ENCODE measurements at regions not wholly inside any gene's neighbourhood (a gene's known extent, or its start where the extent isn't known, plus 50 kb on each side); places are given as distances from the start of the nearest gene placed in this dataset.

DNA sequence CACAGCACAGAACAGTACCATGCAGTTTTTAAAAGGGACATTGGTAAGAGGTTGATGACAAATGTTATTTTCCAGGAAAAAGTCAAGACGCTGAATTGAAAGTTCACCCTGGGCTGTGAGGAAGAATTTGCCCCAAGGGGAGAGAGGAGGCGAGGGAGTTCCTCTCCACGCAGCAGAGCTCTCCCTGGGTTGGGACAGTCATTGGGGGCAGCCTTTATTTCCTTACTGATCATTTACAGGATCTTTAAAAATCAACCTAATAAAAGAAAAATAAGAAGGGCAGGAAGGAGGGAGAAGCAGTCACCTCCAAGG, 49.9 kb upstream of the WNT7B start:
- Mint-ChIP-seq H3K4me1 (peaks cover 6 to 10% (median 6%) of the 10 kb centered on the region in 3 donors), H3K27ac (peak overlapping the region; percentile 27 to 48), H3K27me3 (peaks cover 32 to 49% of the 10 kb centered on the region in 2 donors), H3K36me3 (no peaks in the 10 kb centered on the region), H3K9me3 (no peaks in the 10 kb centered on the region), H3K4me3 (peak overlapping the region in 1 of 3 donors; percentile 53)
- no peak overlapping the region for H3K27ac ChIP-seq (ENCODE audit: low read length)
- DNase-seq (no peak), ATAC-seq (replicated peaks in 1 of 4) (no peak)
- H3K36me3 ChIP-seq (ENCODE audit: control insufficient read depth in 2 of 2, extremely low read depth in 1 of 2, insufficient read depth in 1 of 2, low read length in 1 of 2), result no peaks in the 10 kb centered on the region
- no peak overlapping the region for H3K4me3 ChIP-seq (ENCODE audit: control insufficient read depth in 1 of 2, extremely low read depth in 1 of 2, low read length in 1 of 2)
- H3K27me3 ChIP-seq (replicated peaks in 1 of 2; ENCODE audit: control insufficient read depth in 2 of 2, extremely low read depth in 1 of 2, insufficient read depth in 2 of 2, low read length in 1 of 2), result peaks cover 0 to 66% of the 10 kb centered on the region in 2 experiments
- H3K4me1 ChIP-seq (ENCODE audit: control insufficient read depth in 1 of 2, extremely low read depth in 1 of 2, insufficient read depth in 2 of 2, low read length in 2 of 2), result peaks cover 0 to 5% of the 10 kb centered on the region in 2 experiments
- no peaks in the 10 kb centered on the region for H3K9me3 ChIP-seq
- ChIA-PET CTCF (interaction anchor here in 1 of 2 donors (1.4 kb wide), 1 partner anchor 20 kb away, joined by 5 read pairs; no protein-coding TSS in a partner anchor), POLR2A (no interaction called here)
- no CpG with 5 or more reads among the region's 3 CpGs for WGBS (ENCODE audit: insufficient coverage)

DNA sequence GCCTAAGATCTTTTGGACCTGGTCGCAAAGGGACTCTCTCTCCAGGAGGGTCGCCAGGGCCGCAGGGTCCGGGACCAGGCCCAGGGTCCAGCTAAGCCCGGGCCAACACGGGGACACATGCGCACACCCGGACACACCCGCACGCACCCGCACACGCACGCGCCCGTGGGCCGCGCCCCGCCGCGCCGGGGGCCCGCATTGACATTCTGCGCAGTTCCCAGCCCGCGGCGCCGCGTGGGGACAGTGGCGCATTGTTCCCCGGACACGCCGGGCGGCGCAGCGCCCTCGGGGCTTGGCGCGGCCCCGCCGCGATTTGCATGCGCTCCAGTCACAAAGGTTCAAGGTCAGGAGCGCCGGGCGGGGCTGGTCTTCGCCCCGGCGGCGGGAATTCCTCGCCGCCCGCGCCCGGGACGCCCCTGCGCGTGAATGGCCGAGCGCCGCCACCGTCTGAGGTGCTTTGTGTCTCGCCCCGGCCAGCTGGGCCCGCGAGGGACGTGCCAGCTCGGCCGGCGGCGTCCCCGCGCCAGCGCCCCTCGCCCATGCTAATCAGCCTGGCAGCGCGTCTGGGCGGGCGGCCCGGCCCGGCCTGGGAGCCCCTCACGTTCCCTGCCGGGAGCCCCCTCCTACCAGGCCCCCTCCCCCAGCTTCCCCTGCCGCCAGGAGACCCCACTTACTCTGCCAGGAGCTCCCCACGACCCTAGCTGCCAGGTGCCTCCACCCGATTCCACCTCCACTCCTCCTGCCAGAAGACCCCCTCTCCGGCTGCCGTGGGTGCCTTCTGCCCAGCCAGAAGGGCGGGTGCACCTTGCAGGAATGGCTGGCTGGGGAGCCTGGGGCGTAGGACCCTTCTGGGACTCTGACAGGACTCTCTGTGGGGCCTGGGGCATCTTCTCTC, 50.5 kb upstream of the WNT7B start:
- WGBS (ENCODE audit: insufficient coverage), result 36% methylated on average over 80 of the region's 89 CpGs
- H3K27me3 ChIP-seq (replicated peaks in 1 of 2; ENCODE audit: control insufficient read depth in 2 of 2, extremely low read depth in 1 of 2, insufficient read depth in 2 of 2, low read length in 1 of 2), result peaks cover 0 to 66% of the 10 kb centered on the region in 2 experiments
- no peaks in the 10 kb centered on the region for H3K36me3 ChIP-seq (ENCODE audit: control insufficient read depth in 2 of 2, extremely low read depth in 1 of 2, insufficient read depth in 1 of 2, low read length in 1 of 2)
- no peak overlapping the region for H3K27ac ChIP-seq (ENCODE audit: low read length)
- H3K4me3 ChIP-seq (ENCODE audit: control insufficient read depth in 1 of 2, extremely low read depth in 1 of 2, low read length in 1 of 2), result no peak overlapping the region
- H3K9me3 Mint-ChIP-seq, result no peaks in the 10 kb centered on the region
- H3K4me1 ChIP-seq (ENCODE audit: control insufficient read depth in 1 of 2, extremely low read depth in 1 of 2, insufficient read depth in 2 of 2, low read length in 2 of 2), result peaks cover 0 to 5% of the 10 kb centered on the region in 2 experiments
- POLR2A ChIA-PET, result no interaction called here
- peak overlapping the region in 1 of 3 donors; percentile 2 for H3K4me3 Mint-ChIP-seq
- ATAC-seq (replicated peaks in 1 of 4) (peak in 2 of 4 experiments; percentile 13 to 29), DNase-seq (no peak)
- peaks cover 32 to 49% of the 10 kb centered on the region in 2 donors for H3K27me3 Mint-ChIP-seq
- no peak overlapping the region for H3K27ac Mint-ChIP-seq
- H3K4me1 Mint-ChIP-seq, result peaks cover 6 to 10% (median 6%) of the 10 kb centered on the region in 3 donors
- no peaks in the 10 kb centered on the region for H3K9me3 ChIP-seq
- CTCF ChIA-PET, result interaction anchor here in 1 of 2 donors (1.4 kb wide), 1 partner anchor 21 kb away, joined by 5 read pairs; no protein-coding TSS in a partner anchor
- no peaks in the 10 kb centered on the region for H3K36me3 Mint-ChIP-seq

DNA sequence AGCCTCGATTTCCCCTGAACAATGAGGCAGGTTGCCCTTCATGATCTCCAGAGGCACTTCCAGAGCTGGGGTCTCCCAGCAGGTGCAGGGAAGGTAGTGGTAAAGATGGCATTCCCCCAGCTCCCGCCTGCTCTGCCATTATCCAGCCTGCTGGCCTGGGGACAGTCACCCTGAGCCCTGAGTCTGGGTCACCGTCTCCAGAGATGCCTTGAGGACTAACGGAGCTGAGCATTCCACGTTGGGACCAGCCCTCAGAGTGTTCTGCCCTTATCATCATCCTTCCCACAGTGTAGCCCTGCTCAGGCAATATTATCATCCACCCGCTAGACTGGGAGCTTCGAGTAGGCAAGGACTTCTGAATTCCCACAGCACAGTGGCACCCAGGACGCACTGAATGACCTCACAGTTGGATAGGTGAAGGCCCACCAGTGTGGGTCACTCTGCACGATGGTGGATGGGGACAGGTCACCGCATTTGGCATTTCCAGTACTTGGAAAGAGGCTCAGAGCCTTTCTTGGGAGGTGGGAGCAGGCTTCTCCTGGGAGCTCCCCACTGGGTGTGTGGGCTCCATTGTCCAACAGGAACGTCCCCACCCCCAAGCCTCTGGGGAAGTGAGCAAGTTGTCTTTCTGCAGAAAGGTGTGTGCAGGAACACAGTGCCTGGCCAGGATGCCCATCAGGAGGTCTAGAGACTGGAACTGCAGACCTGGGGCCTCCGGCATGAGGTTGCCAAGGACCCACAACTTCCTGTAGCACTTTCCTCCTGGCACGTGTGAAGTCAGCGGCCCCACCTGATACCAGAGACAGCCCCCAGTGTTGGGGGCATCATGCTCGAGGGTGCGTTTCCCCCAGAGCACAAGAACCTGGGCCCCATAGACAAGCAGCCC, 51.4 kb upstream of the WNT7B start:
- Histone ChIP-seq H3K27ac (ENCODE audit: low read length) (no peak overlapping the region), H3K4me3 (ENCODE audit: control insufficient read depth in 1 of 2, extremely low read depth in 1 of 2, low read length in 1 of 2) (no peak overlapping the region), H3K4me1 (ENCODE audit: control insufficient read depth in 1 of 2, extremely low read depth in 1 of 2, insufficient read depth in 2 of 2, low read length in 2 of 2) (peaks cover 0 to 5% of the 10 kb centered on the region in 2 experiments), H3K9me3 (no peaks in the 10 kb centered on the region), H3K27me3 (replicated peaks in 1 of 2; ENCODE audit: control insufficient read depth in 2 of 2, extremely low read depth in 1 of 2, insufficient read depth in 2 of 2, low read length in 1 of 2) (peaks cover 0 to 62% of the 10 kb centered on the region in 2 experiments), H3K36me3 (ENCODE audit: control insufficient read depth in 2 of 2, extremely low read depth in 1 of 2, insufficient read depth in 1 of 2, low read length in 1 of 2) (no peaks in the 10 kb centered on the region)
- Mint-ChIP-seq H3K27me3 (peaks cover 32 to 46% of the 10 kb centered on the region in 2 donors), H3K4me1 (peaks cover 6 to 10% (median 6%) of the 10 kb centered on the region in 3 donors), H3K9me3 (no peaks in the 10 kb centered on the region), H3K36me3 (no peaks in the 10 kb centered on the region), H3K4me3 (peak overlapping the region in 1 of 3 donors; percentile 2), H3K27ac (no peak overlapping the region)
- ATAC-seq (replicated peaks in 1 of 4), result no peak
- 76% methylated on average over 12 of the region's 16 CpGs for WGBS (ENCODE audit: insufficient coverage)
- ChIA-PET CTCF (no interaction called here), POLR2A (interaction anchor here in 1 of 2 donors (0.6 kb wide), 1 partner anchor 925 kb away, joined by 11 read pairs; no protein-coding TSS in a partner anchor)
- no peak for DNase-seq

DNA sequence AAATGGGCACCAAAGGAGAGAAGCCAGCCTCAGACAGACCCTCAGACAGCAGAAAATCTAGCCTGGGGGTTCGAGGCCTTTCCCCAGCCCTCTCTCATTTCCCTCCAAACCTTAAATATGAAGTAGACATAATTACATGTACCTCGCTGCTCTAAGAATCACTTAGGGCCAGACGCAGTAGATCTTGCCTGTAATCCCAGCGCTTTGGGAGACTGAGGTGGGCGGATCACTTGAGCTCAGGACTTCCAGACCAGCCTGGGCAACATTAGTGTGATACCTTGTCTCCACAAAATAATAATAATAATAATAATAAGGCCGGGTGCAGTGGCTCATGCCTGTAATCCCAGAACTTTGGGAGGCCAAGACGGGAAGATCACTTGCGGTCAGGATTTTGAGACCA, 52.1 kb upstream of the WNT7B start:
- DNase-seq, result no peak
- Histone ChIP-seq H3K27ac (ENCODE audit: low read length) (no peak overlapping the region), H3K4me1 (ENCODE audit: control insufficient read depth in 1 of 2, extremely low read depth in 1 of 2, insufficient read depth in 2 of 2, low read length in 2 of 2) (peaks cover 0 to 5% of the 10 kb centered on the region in 2 experiments), H3K27me3 (replicated peaks in 1 of 2; ENCODE audit: control insufficient read depth in 2 of 2, extremely low read depth in 1 of 2, insufficient read depth in 2 of 2, low read length in 1 of 2) (peaks cover 0 to 55% of the 10 kb centered on the region in 2 experiments), H3K4me3 (ENCODE audit: control insufficient read depth in 1 of 2, extremely low read depth in 1 of 2, low read length in 1 of 2) (no peak overlapping the region), H3K36me3 (ENCODE audit: control insufficient read depth in 2 of 2, extremely low read depth in 1 of 2, insufficient read depth in 1 of 2, low read length in 1 of 2) (no peaks in the 10 kb centered on the region), H3K9me3 (no peaks in the 10 kb centered on the region)
- POLR2A ChIA-PET, result interaction anchor here in 1 of 2 donors (0.6 kb wide), 1 partner anchor 926 kb away, joined by 11 read pairs; no protein-coding TSS in a partner anchor
- ATAC-seq (replicated peaks in 1 of 4), result no peak
- WGBS (ENCODE audit: insufficient coverage), result 60% methylated on average over 1 of the region's 8 CpGs
- Mint-ChIP-seq H3K27me3 (peaks cover 32 to 46% of the 10 kb centered on the region in 2 donors), H3K4me1 (peaks cover 6 to 10% (median 6%) of the 10 kb centered on the region in 3 donors), H3K27ac (no peak overlapping the region), H3K4me3 (no peak overlapping the region), H3K36me3 (no peaks in the 10 kb centered on the region), H3K9me3 (no peaks in the 10 kb centered on the region)
- CTCF ChIA-PET, result no interaction called here

DNA sequence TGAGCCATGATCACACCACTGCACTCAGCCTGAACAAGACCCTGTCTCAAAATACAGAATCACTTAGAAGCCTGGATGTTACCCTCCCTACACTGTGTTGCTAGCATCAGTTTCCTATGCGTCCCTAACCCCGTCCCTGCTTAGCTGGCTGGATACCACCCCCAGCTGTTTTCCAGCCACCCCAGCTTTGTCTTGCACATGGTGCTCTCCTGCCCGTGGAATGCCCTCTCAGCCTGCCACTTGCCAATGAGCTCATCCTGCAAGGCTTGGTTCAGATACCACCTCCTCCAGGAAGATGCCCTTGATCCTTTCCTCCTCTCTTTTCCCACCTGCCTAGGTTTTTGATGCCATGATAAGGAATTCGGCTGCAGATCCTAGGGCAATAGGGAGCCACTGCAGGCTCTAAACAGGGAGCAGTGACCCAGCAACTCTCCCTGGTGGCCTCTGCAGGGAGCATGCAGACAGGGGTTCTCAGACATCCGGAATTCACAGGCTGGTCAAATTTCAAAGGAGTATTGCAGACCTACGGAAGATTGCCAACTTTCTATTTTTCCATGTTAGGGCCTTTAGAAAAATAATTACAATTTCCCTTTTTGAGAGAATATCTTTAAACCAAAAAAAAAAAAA, 52.7 kb upstream of the WNT7B start:
- Histone ChIP-seq H3K36me3 (ENCODE audit: control insufficient read depth in 2 of 2, extremely low read depth in 1 of 2, insufficient read depth in 1 of 2, low read length in 1 of 2) (no peaks in the 10 kb centered on the region), H3K27me3 (replicated peaks in 1 of 2; ENCODE audit: control insufficient read depth in 2 of 2, extremely low read depth in 1 of 2, insufficient read depth in 2 of 2, low read length in 1 of 2) (peaks cover 0 to 49% of the 10 kb centered on the region in 2 experiments), H3K4me3 (ENCODE audit: control insufficient read depth in 1 of 2, extremely low read depth in 1 of 2, low read length in 1 of 2) (no peak overlapping the region), H3K4me1 (ENCODE audit: control insufficient read depth in 1 of 2, extremely low read depth in 1 of 2, insufficient read depth in 2 of 2, low read length in 2 of 2) (peaks cover under 1 to 5% of the 10 kb centered on the region in 2 experiments), H3K9me3 (no peaks in the 10 kb centered on the region), H3K27ac (ENCODE audit: low read length) (no peak overlapping the region)
- Mint-ChIP-seq H3K4me1 (peaks cover 8 to 10% (median 8%) of the 10 kb centered on the region in 3 donors), H3K27me3 (peaks cover 27 to 41% of the 10 kb centered on the region in 2 donors), H3K36me3 (no peaks in the 10 kb centered on the region), H3K27ac (no peak overlapping the region), H3K9me3 (no peaks in the 10 kb centered on the region), H3K4me3 (no peak overlapping the region)
- ChIA-PET CTCF (no interaction called here), POLR2A (no interaction called here)
- ATAC-seq (replicated peaks in 1 of 4) (no peak), DNase-seq (no peak)
- WGBS (ENCODE audit: insufficient coverage), result 80% methylated on average over 5 of the region's 6 CpGs

Measured in T-cell (primary cell).